Effector memory CD4-positive, alpha-beta T cell (primary cell): ENCODE measurements at regions not wholly inside any gene's neighbourhood (a gene's known extent, or its start where the extent isn't known, plus 50 kb on each side); places are given as distances from the start of the nearest gene placed in this dataset.
"Not testable (repeated sequence)": the region's sequence is repeated elsewhere in the genome, so short reads cannot be mapped to it uniquely, and the experiment has no call there.

Experiments
- DNase-seq, 3 donors: peaks; one replicate each; pipeline ENCODE4 v3.0.0-alpha.2; 2020
- H3K27ac ChIP-seq: 2 replicates; pipeline ENCODE4 v1.7.0; 2013; ENCODE audit warnings: mild to moderate bottlenecking, low read length, moderate library complexity; ENCODE audit not compliant: insufficient read depth, poor library complexity, severe bottlenecking
- H3K27me3 ChIP-seq: replicated peaks from 2 replicates; pipeline ENCODE4 v1.7.0; 2013; ENCODE audit warnings: mild to moderate bottlenecking, low read length; ENCODE audit not compliant: insufficient read depth, control insufficient read depth, poor library complexity, severe bottlenecking
- H3K36me3 ChIP-seq: 2 replicates; pipeline ENCODE4 v1.7.0; 2013; ENCODE audit warnings: mild to moderate bottlenecking, low read length, moderate library complexity; ENCODE audit not compliant: control insufficient read depth, insufficient read depth
- H3K4me1 ChIP-seq: 2 replicates; pipeline ENCODE4 v1.7.0; 2013; ENCODE audit warnings: low read length, mild to moderate bottlenecking; ENCODE audit not compliant: control insufficient read depth, insufficient read depth, poor library complexity, severe bottlenecking
- H3K4me3 ChIP-seq: 2 replicates; pipeline ENCODE4 v1.7.0; 2013; ENCODE audit warnings: low read length, low read depth, mild to moderate bottlenecking; ENCODE audit not compliant: insufficient read depth, poor library complexity, severe bottlenecking
- H3K9me3 ChIP-seq: 2 replicates; pipeline ENCODE4 v1.7.0; 2013; ENCODE audit warnings: mild to moderate bottlenecking, low read length, moderate library complexity; ENCODE audit not compliant: control insufficient read depth

- Histone ChIP-seq H3K27ac (no peak overlapping the region), H3K27me3 (no peaks in the 10 kb centered on the region), H3K9me3 (no peaks in the 10 kb centered on the region), H3K36me3 (no peaks in the 10 kb centered on the region), H3K4me1 (no peaks in the 10 kb centered on the region), H3K4me3 (no peak overlapping the region)
- no peak for DNase-seq
Observed at GRCh38 chr11:39412117-39412516, 2047.3 kb downstream of the LRRC4C start.

- no peak overlapping the region for H3K27ac ChIP-seq
- H3K4me1 ChIP-seq: no peaks in the 10 kb centered on the region
- no peak overlapping the region for H3K4me3 ChIP-seq
- H3K36me3 ChIP-seq: no peaks in the 10 kb centered on the region
- no peak for DNase-seq
- no peaks in the 10 kb centered on the region for H3K27me3 ChIP-seq
- no peaks in the 10 kb centered on the region for H3K9me3 ChIP-seq
Observed at GRCh38 chr11:39385911-39386310, 2073.5 kb downstream of the LRRC4C start.

GRCh38 chr11:39374963-39375698 is 2084.3 kb downstream of the LRRC4C start:
- Histone ChIP-seq H3K4me1 (no peaks in the 10 kb centered on the region), H3K4me3 (no peak overlapping the region), H3K27me3 (no peaks in the 10 kb centered on the region), H3K27ac (no peak overlapping the region), H3K9me3 (no peaks in the 10 kb centered on the region), H3K36me3 (no peaks in the 10 kb centered on the region)
- no peak for DNase-seq

GRCh38 chr11:39367534-39367933 is 2091.9 kb downstream of the LRRC4C start:
- Histone ChIP-seq H3K4me3 (no peak overlapping the region), H3K27me3 (no peaks in the 10 kb centered on the region), H3K27ac (no peak overlapping the region), H3K36me3 (no peaks in the 10 kb centered on the region), H3K9me3 (no peaks in the 10 kb centered on the region), H3K4me1 (peaks cover 11% of the 10 kb centered on the region)
- no peak for DNase-seq

GRCh38 chr11:39365809-39366436 is 2093.5 kb downstream of the LRRC4C start:
- Histone ChIP-seq H3K9me3 (no peaks in the 10 kb centered on the region), H3K36me3 (no peaks in the 10 kb centered on the region), H3K4me1 (peaks cover 11% of the 10 kb centered on the region), H3K4me3 (no peak overlapping the region), H3K27me3 (no peaks in the 10 kb centered on the region), H3K27ac (no peak overlapping the region)
- DNase-seq: no peak

GRCh38 chr11:39363571-39363970 is 2095.9 kb downstream of the LRRC4C start:
- Histone ChIP-seq H3K27me3 (no peaks in the 10 kb centered on the region), H3K36me3 (no peaks in the 10 kb centered on the region), H3K27ac (no peak overlapping the region), H3K4me1 (peaks cover 11% of the 10 kb centered on the region), H3K4me3 (no peak overlapping the region), H3K9me3 (no peaks in the 10 kb centered on the region)
- no peak for DNase-seq

- Histone ChIP-seq H3K4me3 (no peak overlapping the region), H3K36me3 (no peaks in the 10 kb centered on the region), H3K9me3 (no peaks in the 10 kb centered on the region), H3K27ac (no peak overlapping the region), H3K27me3 (no peaks in the 10 kb centered on the region), H3K4me1 (no peaks in the 10 kb centered on the region)
- DNase-seq: no peak
Observed at GRCh38 chr11:39361557-39361956, 2097.9 kb downstream of the LRRC4C start.

- H3K27ac ChIP-seq: no peak overlapping the region
- no peaks in the 10 kb centered on the region for H3K36me3 ChIP-seq
- no peaks in the 10 kb centered on the region for H3K27me3 ChIP-seq
- H3K9me3 ChIP-seq: no peaks in the 10 kb centered on the region
- H3K4me1 ChIP-seq: no peaks in the 10 kb centered on the region
- no peak overlapping the region for H3K4me3 ChIP-seq
- no peak for DNase-seq
Observed at GRCh38 chr11:39345834-39346442, 2113.5 kb downstream of the LRRC4C start.

GRCh38 chr11:39341461-39341860 is 2118.0 kb downstream of the LRRC4C start:
- no peak overlapping the region for H3K27ac ChIP-seq
- H3K9me3 ChIP-seq: peaks cover 3% of the 10 kb centered on the region
- H3K4me3 ChIP-seq: no peak overlapping the region
- no peaks in the 10 kb centered on the region for H3K36me3 ChIP-seq
- no peak for DNase-seq
- no peaks in the 10 kb centered on the region for H3K4me1 ChIP-seq
- H3K27me3 ChIP-seq: no peaks in the 10 kb centered on the region

GRCh38 chr11:39333006-39333405 is 2126.4 kb downstream of the LRRC4C start:
- not testable (repeated sequence) for H3K36me3 ChIP-seq, H3K27ac ChIP-seq, H3K4me3 ChIP-seq, H3K9me3 ChIP-seq, DNase-seq, H3K27me3 ChIP-seq, H3K4me1 ChIP-seq
